ENCODE measurements at regions not wholly inside any gene's neighbourhood (a gene's known extent, or its start where the extent isn't known, plus 50 kb on each side); places are given as distances from the start of the nearest gene placed in this dataset.
"Not testable (repeated sequence)": the region's sequence is repeated elsewhere in the genome, so short reads cannot be mapped to it uniquely, and the experiment has no call there.

GRCh38 chr5:114857941-114858551 lies 311.7 kb downstream of the TRIM36 start:
- no peaks in the 10 kb centered on the region for H3K4me1 ChIP-seq
- H3K4me3 ChIP-seq = no peak overlapping the region
- H3K9me3 ChIP-seq = peaks cover 0 to 2% (median 0%) of the 10 kb centered on the region in 4 donors
- intact Hi-C loops (cut with DNase I; ENCODE audit: low total_unique reads) = no loop called here
- H3K36me3 ChIP-seq = no peaks in the 10 kb centered on the region
- H3K27ac ChIP-seq = no peak overlapping the region
- no peaks in the 10 kb centered on the region for H3K27me3 ChIP-seq
- 60 to 70% (median 60%) methylated on average over 21 to 22 of the region's 22 CpGs for WGBS, 5 donors
- no peak for TF ChIP-seq POLR2AphosphoS5 (IDR thresholded peaks at IDR 0.05)
- TF ChIP-seq POLR2A (IDR thresholded peaks at IDR 0.05) = no peak
- TF ChIP-seq EP300 (IDR thresholded peaks at IDR 0.05) = no peak
- DNase-seq = peak in 1 of 2 donors; percentile 17

- intact Hi-C loops (cut with DNase I; ENCODE audit: low total_unique reads); H3K27me3 ChIP-seq; H3K36me3 ChIP-seq; H3K4me1 ChIP-seq; DNase-seq; H3K27ac ChIP-seq; H3K4me3 ChIP-seq: not testable (repeated sequence)
- H3K9me3 ChIP-seq = peaks cover 3 to 32% (median 17%) of the 10 kb centered on the region in 4 donors
- 81 to 96% (median 87%) methylated on average over 4 to 9 of the region's 9 CpGs for WGBS, 5 donors
Observed at GRCh38 chr5:114844711-114845110, 325.0 kb downstream of the TRIM36 start.

GRCh38 chr5:114839360-114839759 lies 330.3 kb downstream of the TRIM36 start:
- H3K36me3 ChIP-seq = no peaks in the 10 kb centered on the region
- no peaks in the 10 kb centered on the region for H3K27me3 ChIP-seq
- TF ChIP-seq POLR2AphosphoS5 (IDR thresholded peaks at IDR 0.05) (no peak), EP300 (IDR thresholded peaks at IDR 0.05) (no peak), POLR2A (IDR thresholded peaks at IDR 0.05) (no peak)
- TF ChIP-seq, protein P1, sequence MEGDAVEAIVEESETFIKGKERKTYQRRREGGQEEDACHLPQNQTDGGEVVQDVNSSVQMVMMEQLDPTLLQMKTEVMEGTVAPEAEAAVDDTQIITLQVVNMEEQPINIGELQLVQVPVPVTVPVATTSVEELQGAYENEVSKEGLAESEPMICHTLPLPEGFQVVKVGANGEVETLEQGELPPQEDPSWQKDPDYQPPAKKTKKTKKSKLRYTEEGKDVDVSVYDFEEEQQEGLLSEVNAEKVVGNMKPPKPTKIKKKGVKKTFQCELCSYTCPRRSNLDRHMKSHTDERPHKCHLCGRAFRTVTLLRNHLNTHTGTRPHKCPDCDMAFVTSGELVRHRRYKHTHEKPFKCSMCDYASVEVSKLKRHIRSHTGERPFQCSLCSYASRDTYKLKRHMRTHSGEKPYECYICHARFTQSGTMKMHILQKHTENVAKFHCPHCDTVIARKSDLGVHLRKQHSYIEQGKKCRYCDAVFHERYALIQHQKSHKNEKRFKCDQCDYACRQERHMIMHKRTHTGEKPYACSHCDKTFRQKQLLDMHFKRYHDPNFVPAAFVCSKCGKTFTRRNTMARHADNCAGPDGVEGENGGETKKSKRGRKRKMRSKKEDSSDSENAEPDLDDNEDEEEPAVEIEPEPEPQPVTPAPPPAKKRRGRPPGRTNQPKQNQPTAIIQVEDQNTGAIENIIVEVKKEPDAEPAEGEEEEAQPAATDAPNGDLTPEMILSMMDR (IDR thresholded peaks at IDR 0.05) = no peak
- H3K4me3 ChIP-seq = no peak overlapping the region
- WGBS, 5 donors = 69 to 81% (median 71%) methylated on average over 3 to 5 of the region's 5 CpGs
- H3K4me1 ChIP-seq = no peaks in the 10 kb centered on the region
- H3K27ac ChIP-seq = no peak overlapping the region
- intact Hi-C loops (cut with DNase I; ENCODE audit: low total_unique reads) = no loop called here
- DNase-seq = no peak
- peaks cover under 1 to 11% (median 3%) of the 10 kb centered on the region in 4 donors for H3K9me3 ChIP-seq

DNA sequence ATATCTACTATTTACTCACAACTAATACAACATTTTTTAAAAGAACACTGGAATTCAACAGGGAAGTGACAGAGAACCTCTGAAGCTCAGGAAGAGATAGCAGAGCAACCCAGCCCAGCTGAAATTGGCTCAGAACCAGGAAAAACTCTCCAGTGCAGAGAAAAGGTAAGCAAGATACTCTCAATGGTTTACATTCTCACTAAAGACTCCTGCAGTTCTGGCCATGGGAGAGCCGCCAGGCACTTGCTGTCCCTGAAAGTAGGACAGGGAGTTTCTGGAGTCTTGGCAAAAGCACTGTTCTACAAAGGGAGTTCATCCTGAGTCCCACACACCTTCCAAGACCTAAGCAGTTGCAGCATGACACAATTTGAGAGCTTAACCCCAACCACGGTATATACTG lies 330.8 kb downstream of the TRIM36 start:
- Histone ChIP-seq H3K4me1 (no peaks in the 10 kb centered on the region), H3K27ac (no peak overlapping the region), H3K9me3 (peaks cover 0 to 7% (median 0%) of the 10 kb centered on the region in 4 donors), H3K4me3 (no peak overlapping the region), H3K36me3 (no peaks in the 10 kb centered on the region), H3K27me3 (no peaks in the 10 kb centered on the region)
- WGBS, 5 donors = 49 to 100% (median 85%) methylated on average over 2 of the region's 2 CpGs
- TF ChIP-seq, protein P1 (IDR thresholded peaks at IDR 0.05) = no peak
- TF ChIP-seq EP300 (IDR thresholded peaks at IDR 0.05) (no peak), POLR2AphosphoS5 (IDR thresholded peaks at IDR 0.05) (no peak), POLR2A (IDR thresholded peaks at IDR 0.05) (no peak)
- DNase-seq = no peak
- intact Hi-C loops (cut with DNase I; ENCODE audit: low total_unique reads) = no loop called here

- Histone ChIP-seq H3K27ac (no peak overlapping the region), H3K4me3 (no peak overlapping the region), H3K9me3 (peaks cover 0 to 18% (median 14%) of the 10 kb centered on the region in 4 donors), H3K4me1 (no peaks in the 10 kb centered on the region), H3K36me3 (no peaks in the 10 kb centered on the region), H3K27me3 (no peaks in the 10 kb centered on the region)
- intact Hi-C loops (cut with DNase I; ENCODE audit: low total_unique reads) = no loop called here
- DNase-seq = no peak
- WGBS, 5 donors = 28 to 54% (median 40%) methylated on average over 2 of the region's 2 CpGs
- TF ChIP-seq EP300 (IDR thresholded peaks at IDR 0.05) (no peak), POLR2AphosphoS5 (IDR thresholded peaks at IDR 0.05) (no peak), POLR2A (IDR thresholded peaks at IDR 0.05) (no peak)
- TF ChIP-seq, protein P1 (IDR thresholded peaks at IDR 0.05) = no peak
Observed at GRCh38 chr5:114830114-114830513, 339.6 kb downstream of the TRIM36 start.
